Mesenchymal stem cell (in vitro differentiated cells and primary cell): ENCODE measurements at regions not wholly inside any gene's neighbourhood (a gene's known extent, or its start where the extent isn't known, plus 50 kb on each side); places are given as distances from the start of the nearest gene placed in this dataset.
"Not testable (repeated sequence)": the region's sequence is repeated elsewhere in the genome, so short reads cannot be mapped to it uniquely, and the experiment has no call there.

Experiments used
- DNase-seq: peaks from one replicate; pipeline ENCODE4 v3.0.0-alpha.2; 2013
- H2AFZ ChIP-seq: one replicate; pipeline ENCODE4 v1.6.1; 2013; ENCODE audit warnings: low read depth, mild to moderate bottlenecking, control low read depth, inconsistent platforms, low read length, moderate library complexity
- H2AK5ac ChIP-seq: 2 replicates; pipeline ENCODE4 v1.6.1; 2013; ENCODE audit warnings: low read length, moderate library complexity, mild to moderate bottlenecking, inconsistent platforms; ENCODE audit not compliant: severe bottlenecking
- H2BK120ac ChIP-seq: one replicate; pipeline ENCODE4 v1.6.1; 2013; ENCODE audit warnings: low read depth, mild to moderate bottlenecking, inconsistent platforms, low read length, moderate library complexity
- H2BK12ac ChIP-seq, 2 experiments: one replicate each; pipeline ENCODE4 v1.6.1; 2013; ENCODE audit warnings: inconsistent platforms in 2 of 2, low read length in 2 of 2, mild to moderate bottlenecking in 2 of 2, moderate library complexity in 2 of 2, control low read depth in 1 of 2
- H2BK15ac ChIP-seq: one replicate; pipeline ENCODE4 v1.6.1; 2013; ENCODE audit warnings: mild to moderate bottlenecking, low read depth, inconsistent platforms; ENCODE audit not compliant: poor library complexity, severe bottlenecking
- H2BK5ac ChIP-seq: 2 replicates; pipeline ENCODE4 v1.6.1; 2013; ENCODE audit warnings: low read depth, mild to moderate bottlenecking, low read length, control low read depth, inconsistent platforms; ENCODE audit not compliant: poor library complexity, severe bottlenecking
- H3K14ac ChIP-seq, 2 experiments: one replicate each; pipeline ENCODE4 v1.6.1; 2013; ENCODE audit warnings: inconsistent platforms in 2 of 2, low read length in 2 of 2, control low read depth in 1 of 2, mild to moderate bottlenecking in 1 of 2, moderate library complexity in 1 of 2
- H3K18ac ChIP-seq, 2 experiments: one replicate each; pipeline ENCODE4 v1.6.1; 2013; ENCODE audit warnings: inconsistent platforms in 2 of 2, low read length in 2 of 2, control low read depth in 1 of 2, low read depth in 1 of 2, mild to moderate bottlenecking in 1 of 2
- H3K23ac ChIP-seq, 2 experiments: one replicate each; pipeline ENCODE4 v1.6.1; 2013; ENCODE audit warnings: inconsistent platforms in 2 of 2, low read length in 2 of 2, mild to moderate bottlenecking in 2 of 2, moderate library complexity in 2 of 2, control low read depth in 1 of 2
- H3K27ac ChIP-seq: 2 replicates; pipeline ENCODE4 v1.5.1; 2013; ENCODE audit warnings: mild to moderate bottlenecking, moderate library complexity, low read length, control low read depth, inconsistent platforms; ENCODE audit not compliant: poor library complexity, severe bottlenecking
- H3K27me3 ChIP-seq, 2 experiments: 2 replicates each; pipeline versions ENCODE4 v1.6.1 to v1.7.0; 2013; ENCODE audit warnings: low read length in 2 of 2, mild to moderate bottlenecking in 2 of 2, moderate library complexity in 2 of 2, control low read depth in 1 of 2, inconsistent platforms in 1 of 2; ENCODE audit not compliant: control insufficient read depth in 1 of 2, insufficient read depth in 1 of 2
- H3K36me3 ChIP-seq, 2 experiments: 2 replicates each; pipeline versions ENCODE4 v1.6.1 to v1.7.0; 2013; ENCODE audit warnings: low read length in 2 of 2, control low read depth in 1 of 2, inconsistent platforms in 1 of 2, low read depth in 1 of 2, mild to moderate bottlenecking in 1 of 2; ENCODE audit not compliant: insufficient read depth in 2 of 2, control insufficient read depth in 1 of 2
- H3K4ac ChIP-seq, 2 experiments: one replicate each; pipeline ENCODE4 v1.6.1; 2013; ENCODE audit warnings: inconsistent platforms in 2 of 2, low read length in 2 of 2, mild to moderate bottlenecking in 2 of 2, moderate library complexity in 2 of 2, control low read depth in 1 of 2, low read depth in 1 of 2
- H3K4me1 ChIP-seq: 2 replicates; pipeline ENCODE4 v1.6.1; 2013; ENCODE audit warnings: low read depth, low read length, control low read depth; ENCODE audit not compliant: control insufficient read depth, insufficient read depth
- H3K4me2 ChIP-seq: 2 replicates; pipeline ENCODE4 v1.6.1; 2013; ENCODE audit warnings: low read length, mild to moderate bottlenecking, inconsistent platforms; ENCODE audit not compliant: poor library complexity, severe bottlenecking
- H3K4me3 ChIP-seq, 2 experiments: 2 replicates each; pipeline versions ENCODE4 v1.5.1 to v1.7.0; 2013; ENCODE audit warnings: low read length in 2 of 2, mild to moderate bottlenecking in 2 of 2, control low read depth in 1 of 2, low read depth in 1 of 2; ENCODE audit not compliant: insufficient read depth in 1 of 2
- H3K79me1 ChIP-seq: replicated peaks from 2 replicates; pipeline ENCODE4 v1.6.1; 2013; ENCODE audit warnings: mild to moderate bottlenecking, control low read depth, low read length, inconsistent platforms; ENCODE audit not compliant: poor library complexity, severe bottlenecking
- H3K9ac ChIP-seq: 2 replicates; pipeline ENCODE4 v1.7.0; 2013; ENCODE audit warnings: mild to moderate bottlenecking, low read length, moderate library complexity
- H3K9me3 ChIP-seq: 2 replicates; pipeline ENCODE4 v1.7.0; 2013; ENCODE audit warnings: mild to moderate bottlenecking, low read length; ENCODE audit not compliant: control insufficient read depth
- H4K8ac ChIP-seq: one replicate; pipeline ENCODE4 v1.6.1; 2013; ENCODE audit warnings: inconsistent platforms, mild to moderate bottlenecking, low read length, moderate library complexity
- H4K91ac ChIP-seq: one replicate; pipeline ENCODE4 v1.6.1; 2013; ENCODE audit warnings: mild to moderate bottlenecking, low read length, inconsistent platforms
- WGBS: methylation state at CpG from one replicate; pipeline ENCODE4 v1.1.7; 2013; ENCODE audit warnings: mixed read lengths; 5-methylcytosine and 5-hydroxymethylcytosine counted together

DNA sequence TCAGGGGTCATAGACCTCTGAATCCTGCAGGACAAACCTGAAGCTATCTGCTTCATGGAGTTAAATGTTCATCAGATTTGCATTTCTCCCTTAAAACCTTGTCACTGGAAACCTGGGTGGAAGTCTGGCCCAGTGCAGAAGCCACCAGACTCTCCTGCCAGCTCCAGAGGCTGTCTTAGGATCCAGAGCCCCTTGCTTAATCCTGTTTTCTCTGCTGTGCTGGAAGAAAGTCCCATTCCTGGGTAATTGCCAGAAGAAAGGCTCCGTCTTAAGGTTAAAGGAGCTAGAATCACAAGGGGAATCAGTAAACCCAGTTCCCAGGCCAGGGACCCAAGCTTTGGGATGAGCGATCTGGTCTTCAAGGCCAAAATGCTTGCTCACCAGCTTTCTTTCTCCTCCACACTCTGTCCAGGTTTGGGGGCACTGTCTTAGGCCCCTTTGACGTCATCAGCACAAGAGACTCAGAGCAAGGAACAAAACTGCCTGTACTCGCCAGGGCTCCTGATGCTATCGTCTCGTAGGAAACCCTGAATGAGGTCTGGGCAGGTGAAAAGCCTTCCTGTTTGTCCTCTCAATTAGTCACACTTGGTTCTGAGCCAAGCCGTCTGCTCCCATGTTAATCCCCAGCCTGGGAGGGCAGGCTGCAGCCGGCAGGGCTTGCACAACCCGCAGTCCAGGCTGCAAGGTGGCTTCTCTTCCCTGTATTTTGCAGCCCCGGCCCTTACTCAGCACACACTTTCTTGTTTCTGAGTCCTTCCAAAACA, 4500.2 kb upstream of the TPTE start:
- not testable (repeated sequence) for H3K14ac ChIP-seq, H3K9me3 ChIP-seq, H3K27me3 ChIP-seq, H2BK15ac ChIP-seq, H3K27ac ChIP-seq, H4K8ac ChIP-seq, H2AK5ac ChIP-seq, H3K4me3 ChIP-seq, H3K79me1 ChIP-seq, H2BK120ac ChIP-seq, H2BK12ac ChIP-seq, H3K18ac ChIP-seq, H3K9ac ChIP-seq, DNase-seq, H3K36me3 ChIP-seq, H3K4me2 ChIP-seq, H2BK5ac ChIP-seq, H3K4me1 ChIP-seq, H4K91ac ChIP-seq, H3K4ac ChIP-seq, H3K23ac ChIP-seq, H2AFZ ChIP-seq
- WGBS: no CpG with 5 or more reads among the region's 10 CpGs

DNA sequence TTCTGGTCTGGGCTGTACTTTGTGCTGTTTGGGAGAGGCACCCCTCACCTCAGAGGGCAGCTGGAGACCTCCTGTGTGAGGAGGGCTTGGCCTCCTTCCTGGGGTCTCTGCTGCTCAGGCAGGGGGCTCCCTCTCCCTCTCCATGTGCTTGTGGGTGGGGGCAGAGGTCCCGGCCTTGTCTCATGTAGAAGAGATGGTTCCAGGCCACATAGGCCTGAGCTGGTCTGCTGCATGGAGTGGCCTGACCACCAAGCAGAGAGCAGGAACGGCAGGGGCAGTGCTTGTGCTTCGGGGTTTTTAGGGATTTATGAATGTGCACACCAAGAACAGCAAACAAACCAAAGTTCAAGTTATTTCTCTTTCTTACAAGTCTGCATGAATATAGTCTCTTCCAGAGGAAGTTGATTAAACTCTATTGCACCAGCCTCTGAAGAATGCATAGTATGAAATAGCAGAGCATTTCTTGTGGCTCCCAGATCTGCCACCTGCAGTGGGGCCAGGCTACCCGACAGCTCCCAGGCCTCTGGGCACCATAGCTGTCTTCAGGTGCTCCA, 4499.6 kb upstream of the TPTE start:
- not testable (repeated sequence) for H4K91ac ChIP-seq, H3K9ac ChIP-seq, H2BK15ac ChIP-seq, H3K4me2 ChIP-seq, H3K18ac ChIP-seq, DNase-seq, H2AFZ ChIP-seq, H3K14ac ChIP-seq, H2BK12ac ChIP-seq, H3K23ac ChIP-seq, H2AK5ac ChIP-seq, H2BK120ac ChIP-seq, H2BK5ac ChIP-seq, H3K4ac ChIP-seq, H4K8ac ChIP-seq, H3K27me3 ChIP-seq, H3K27ac ChIP-seq, H3K36me3 ChIP-seq, H3K9me3 ChIP-seq, H3K79me1 ChIP-seq, H3K4me1 ChIP-seq, H3K4me3 ChIP-seq
- WGBS: no CpG with 5 or more reads among the region's 4 CpGs

DNA sequence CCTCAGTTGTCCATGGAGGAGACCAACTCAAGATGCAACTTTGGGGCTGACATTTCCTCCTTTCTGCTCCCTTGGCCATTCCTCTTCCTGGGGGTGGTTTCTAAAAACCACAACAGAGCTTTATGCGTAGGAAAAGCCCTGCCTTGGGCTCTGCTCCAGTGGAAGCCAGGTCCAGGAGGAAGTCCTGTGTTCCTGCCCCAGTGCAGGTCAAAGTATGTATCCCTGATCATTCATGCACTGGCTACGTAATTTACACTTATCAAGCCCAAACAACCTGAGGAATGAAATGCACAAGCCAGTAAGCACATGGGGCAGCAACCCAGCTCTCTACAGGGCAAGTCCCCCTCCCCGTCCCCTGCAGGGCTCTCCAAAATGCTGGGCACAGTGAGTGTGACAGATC, 4498.1 kb upstream of the TPTE start:
- not testable (repeated sequence) for H3K4me1 ChIP-seq, H2BK120ac ChIP-seq, H3K27ac ChIP-seq, H2AK5ac ChIP-seq, H3K4me3 ChIP-seq, H3K23ac ChIP-seq, H3K27me3 ChIP-seq, H3K9ac ChIP-seq, H4K8ac ChIP-seq, H3K36me3 ChIP-seq, H3K18ac ChIP-seq, H3K79me1 ChIP-seq, H2BK15ac ChIP-seq, H2BK12ac ChIP-seq, H3K4ac ChIP-seq, H3K4me2 ChIP-seq, H2BK5ac ChIP-seq, H3K14ac ChIP-seq, H2AFZ ChIP-seq, DNase-seq, H3K9me3 ChIP-seq, H4K91ac ChIP-seq
- WGBS: no CpG with 5 or more reads among the region's 3 CpGs

DNA sequence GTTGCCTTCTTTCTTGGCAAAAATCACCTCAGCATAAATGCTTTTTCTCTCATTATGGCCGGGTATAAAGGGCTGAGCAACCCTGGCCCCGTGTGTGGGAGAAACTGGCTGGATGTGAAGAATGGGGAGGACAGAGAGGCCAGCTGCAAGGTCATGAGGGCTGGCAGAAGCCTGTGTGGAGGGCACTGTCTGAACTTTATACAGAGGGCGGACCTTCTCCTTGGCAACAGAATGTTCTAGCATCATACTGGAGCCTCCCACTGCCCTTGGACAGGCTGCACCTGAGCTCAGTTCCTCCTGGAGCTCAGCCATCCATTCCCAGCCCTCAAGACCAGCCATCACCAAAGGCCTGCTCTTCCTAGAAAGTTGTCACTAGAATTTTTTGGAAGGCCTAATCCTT, 4496.2 kb upstream of the TPTE start:
- not testable (repeated sequence) for H3K36me3 ChIP-seq, H2BK15ac ChIP-seq, H2AK5ac ChIP-seq, H3K27me3 ChIP-seq, H3K4me1 ChIP-seq, H2BK120ac ChIP-seq, H2BK12ac ChIP-seq, H3K14ac ChIP-seq, H2BK5ac ChIP-seq, H3K4ac ChIP-seq, H3K18ac ChIP-seq, H3K9me3 ChIP-seq, H4K91ac ChIP-seq, H3K4me3 ChIP-seq, H3K23ac ChIP-seq, H3K79me1 ChIP-seq, H3K9ac ChIP-seq, DNase-seq, H3K27ac ChIP-seq, H3K4me2 ChIP-seq, H2AFZ ChIP-seq, H4K8ac ChIP-seq
- no CpG with 5 or more reads among the region's 3 CpGs for whole genome bisulfite sequencing
